Parathyroid adenoma (tissue), 2 donors: ENCODE measurements at regions not wholly inside any gene's neighbourhood (a gene's known extent, or its start where the extent isn't known, plus 50 kb on each side); places are given as distances from the start of the nearest gene placed in this dataset.

Experiments used
- H2AFZ ChIP-seq: fragments of 300-600 bp; sonication (generic); one replicate; pipeline ENCODE4 v1.7.0; 2017; ENCODE audit warnings: antibody characterized with exemption, mild to moderate bottlenecking
- H3K27ac ChIP-seq: fragments of 300-600 bp; sonication (generic); one replicate; pipeline ENCODE4 v1.7.0; 2017
- H3K27me3 ChIP-seq: fragments of 300-600 bp; sonication (generic); one replicate; pipeline ENCODE4 v1.7.0; 2017; ENCODE audit warnings: low read length; ENCODE audit not compliant: control insufficient read depth, insufficient read depth
- H3K36me3 ChIP-seq: fragments of 300-600 bp; sonication (generic); one replicate; pipeline ENCODE4 v1.7.0; 2017; ENCODE audit warnings: low read length; ENCODE audit not compliant: control insufficient read depth, insufficient read depth
- H3K4me1 ChIP-seq: fragments of 300-600 bp; sonication (generic); one replicate; pipeline ENCODE4 v1.7.0; 2017; ENCODE audit warnings: control low read depth
- H3K4me2 ChIP-seq: fragments of 300-600 bp; sonication (generic); one replicate; pipeline ENCODE4 v1.7.0; 2017; ENCODE audit warnings: low read length
- H3K4me3 ChIP-seq: fragments of 300-600 bp; sonication (generic); one replicate; pipeline ENCODE4 v1.7.0; 2017; ENCODE audit warnings: low read depth, low read length
- H3K79me2 ChIP-seq: fragments of 300-600 bp; sonication (generic); one replicate; pipeline ENCODE4 v1.7.0; 2017; ENCODE audit warnings: control low read depth
- H3K9ac ChIP-seq: fragments of 300-600 bp; sonication (generic); one replicate; pipeline ENCODE4 v1.7.0; 2017; ENCODE audit warnings: mild to moderate bottlenecking
- H3K9me3 ChIP-seq: fragments of 300-600 bp; sonication (generic); one replicate; pipeline ENCODE4 v1.7.0; 2017; ENCODE audit warnings: low read length; ENCODE audit not compliant: control insufficient read depth
- TF ChIP-seq, protein P1 (sequence below): fragments of 300-600 bp; sonication (generic); IDR thresholded peaks from one replicate; pipeline ENCODE4 v1.7.0; 2017; ENCODE audit warnings: antibody characterized with exemption, mild to moderate bottlenecking
- donor health status: primary hyperparathyroidism.

DNA sequence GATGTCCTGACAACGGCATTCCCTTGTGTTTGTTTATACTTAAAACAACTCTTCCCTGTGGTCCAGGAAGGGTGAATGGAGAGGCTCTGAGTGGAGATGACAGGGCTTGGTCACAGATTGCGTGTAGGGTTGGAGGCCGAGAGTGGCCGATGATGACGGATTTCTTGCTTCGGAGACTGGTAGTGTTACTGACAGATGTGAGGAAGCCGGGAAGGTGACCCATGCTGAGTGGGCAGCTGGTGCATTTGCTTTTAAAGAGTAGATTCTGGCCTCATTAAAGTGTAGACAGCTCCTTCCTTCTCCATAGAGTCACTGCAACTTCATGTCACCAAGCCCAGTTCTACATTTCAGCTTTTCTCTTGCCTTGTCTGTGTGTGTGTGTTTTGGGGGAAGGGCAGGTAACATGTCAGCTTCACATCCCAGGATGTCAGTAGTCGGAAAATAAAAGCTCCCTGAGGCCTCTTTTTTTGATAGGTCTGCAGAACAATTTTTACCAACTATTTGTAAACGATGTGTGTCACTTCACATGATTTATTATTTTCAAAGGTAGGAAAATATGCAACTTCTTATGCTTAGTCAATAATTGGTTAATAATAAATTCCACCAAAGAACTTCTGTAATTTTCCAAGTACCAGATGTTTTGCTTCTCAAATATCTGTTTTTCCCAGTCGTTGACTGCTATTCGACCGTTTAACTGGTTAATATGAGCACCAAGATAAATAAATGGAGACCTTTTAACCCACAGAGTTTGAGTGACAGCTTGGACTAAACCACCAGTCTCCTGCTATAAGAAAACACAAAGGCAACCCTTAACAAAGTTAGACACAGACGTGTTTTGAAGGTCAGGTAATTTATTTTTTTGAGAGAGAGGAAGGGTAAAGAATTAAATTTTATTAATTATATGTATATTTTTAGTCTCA is 436.9 kb downstream of the SLC4A3 start:
- Histone ChIP-seq H2AFZ (no peak overlapping the region), H3K79me2 (no peaks in the 10 kb centered on the region), H3K36me3 (no peaks in the 10 kb centered on the region), H3K4me3 (no peak overlapping the region), H3K9ac (no peak overlapping the region), H3K27me3 (no peaks in the 10 kb centered on the region), H3K27ac (no peak overlapping the region), H3K4me2 (no peak overlapping the region), H3K9me3 (no peaks in the 10 kb centered on the region), H3K4me1 (no peaks in the 10 kb centered on the region)
- TF ChIP-seq, protein P1, sequence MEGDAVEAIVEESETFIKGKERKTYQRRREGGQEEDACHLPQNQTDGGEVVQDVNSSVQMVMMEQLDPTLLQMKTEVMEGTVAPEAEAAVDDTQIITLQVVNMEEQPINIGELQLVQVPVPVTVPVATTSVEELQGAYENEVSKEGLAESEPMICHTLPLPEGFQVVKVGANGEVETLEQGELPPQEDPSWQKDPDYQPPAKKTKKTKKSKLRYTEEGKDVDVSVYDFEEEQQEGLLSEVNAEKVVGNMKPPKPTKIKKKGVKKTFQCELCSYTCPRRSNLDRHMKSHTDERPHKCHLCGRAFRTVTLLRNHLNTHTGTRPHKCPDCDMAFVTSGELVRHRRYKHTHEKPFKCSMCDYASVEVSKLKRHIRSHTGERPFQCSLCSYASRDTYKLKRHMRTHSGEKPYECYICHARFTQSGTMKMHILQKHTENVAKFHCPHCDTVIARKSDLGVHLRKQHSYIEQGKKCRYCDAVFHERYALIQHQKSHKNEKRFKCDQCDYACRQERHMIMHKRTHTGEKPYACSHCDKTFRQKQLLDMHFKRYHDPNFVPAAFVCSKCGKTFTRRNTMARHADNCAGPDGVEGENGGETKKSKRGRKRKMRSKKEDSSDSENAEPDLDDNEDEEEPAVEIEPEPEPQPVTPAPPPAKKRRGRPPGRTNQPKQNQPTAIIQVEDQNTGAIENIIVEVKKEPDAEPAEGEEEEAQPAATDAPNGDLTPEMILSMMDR, result no peak

DNA sequence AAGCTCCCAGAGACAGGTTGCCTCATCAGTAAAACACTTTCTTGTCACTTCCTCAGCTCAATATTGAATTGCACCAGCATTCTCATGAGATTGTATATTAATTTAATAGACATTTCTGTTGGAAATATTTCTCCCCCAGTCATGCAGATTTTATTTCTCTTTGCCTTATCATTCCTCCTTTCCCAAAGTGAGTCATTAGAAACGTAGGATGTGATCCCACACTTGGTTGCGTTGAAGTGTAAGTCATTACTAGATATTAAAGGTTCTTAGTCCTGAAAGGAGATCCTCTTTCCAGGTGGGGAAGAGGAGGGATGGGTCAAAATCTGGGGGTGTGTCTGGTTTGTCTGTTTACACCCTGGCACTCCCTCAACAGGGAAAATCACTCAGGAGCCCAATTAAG is 438.2 kb downstream of the SLC4A3 start:
- Histone ChIP-seq H3K9me3 (no peaks in the 10 kb centered on the region), H3K27me3 (no peaks in the 10 kb centered on the region), H3K4me2 (no peak overlapping the region), H3K9ac (no peak overlapping the region), H3K79me2 (no peaks in the 10 kb centered on the region), H3K27ac (no peak overlapping the region), H3K4me3 (no peak overlapping the region), H3K4me1 (no peaks in the 10 kb centered on the region), H3K36me3 (no peaks in the 10 kb centered on the region), H2AFZ (no peak overlapping the region)
- TF ChIP-seq, protein P1, result no peak

DNA sequence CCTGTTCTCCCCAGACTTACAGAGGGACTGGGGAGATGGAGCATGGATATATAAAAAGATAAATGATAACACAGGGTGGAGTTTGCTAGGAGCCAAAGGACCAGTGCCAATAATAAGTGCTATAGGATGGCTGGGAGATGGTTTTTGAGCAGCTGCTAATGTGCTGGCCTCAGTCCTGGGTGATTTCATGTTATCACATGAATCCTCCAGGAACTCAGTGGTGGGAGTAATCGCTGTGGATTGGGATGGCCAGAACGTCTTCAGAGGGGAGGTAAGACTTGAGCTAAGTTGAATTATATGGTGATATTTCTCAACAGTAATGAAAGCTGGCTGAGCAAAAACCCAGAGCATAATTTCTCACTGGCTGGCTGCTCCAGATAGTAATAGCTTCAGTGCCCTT is 441.4 kb downstream of the SLC4A3 start:
- TF ChIP-seq, protein P1, result no peak
- H3K4me2 ChIP-seq, result no peak overlapping the region
- no peaks in the 10 kb centered on the region for H3K79me2 ChIP-seq
- H3K4me1 ChIP-seq, result no peaks in the 10 kb centered on the region
- H3K9me3 ChIP-seq, result no peaks in the 10 kb centered on the region
- no peak overlapping the region for H3K9ac ChIP-seq
- H2AFZ ChIP-seq, result no peak overlapping the region
- H3K36me3 ChIP-seq, result no peaks in the 10 kb centered on the region
- no peak overlapping the region for H3K4me3 ChIP-seq
- H3K27ac ChIP-seq, result no peak overlapping the region
- H3K27me3 ChIP-seq, result no peaks in the 10 kb centered on the region

DNA sequence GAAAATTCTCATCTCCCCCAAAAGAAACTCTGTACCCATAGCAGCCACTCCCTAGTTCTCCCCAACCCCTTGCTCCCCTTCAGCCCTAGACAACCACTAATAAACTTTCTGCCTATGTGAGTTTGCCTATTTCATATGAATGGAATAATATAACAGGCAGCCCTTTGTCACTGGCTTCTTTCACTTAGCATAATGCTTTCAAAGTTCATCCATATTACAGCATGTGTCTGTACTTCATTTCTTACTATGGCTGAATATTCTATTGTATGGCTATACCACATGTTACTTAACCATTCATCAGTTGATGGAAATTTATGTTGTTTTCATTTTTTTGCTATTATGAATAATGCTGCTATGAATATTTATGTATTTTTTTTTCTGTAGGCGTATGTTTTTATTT is 442.9 kb downstream of the SLC4A3 start:
- Histone ChIP-seq H3K27me3 (no peaks in the 10 kb centered on the region), H3K27ac (no peak overlapping the region), H3K4me3 (no peak overlapping the region), H3K9ac (no peak overlapping the region), H3K9me3 (no peaks in the 10 kb centered on the region), H3K79me2 (no peaks in the 10 kb centered on the region), H3K4me2 (no peak overlapping the region), H3K4me1 (peaks cover 8% of the 10 kb centered on the region), H3K36me3 (no peaks in the 10 kb centered on the region), H2AFZ (no peak overlapping the region)
- TF ChIP-seq, protein P1, result no peak

DNA sequence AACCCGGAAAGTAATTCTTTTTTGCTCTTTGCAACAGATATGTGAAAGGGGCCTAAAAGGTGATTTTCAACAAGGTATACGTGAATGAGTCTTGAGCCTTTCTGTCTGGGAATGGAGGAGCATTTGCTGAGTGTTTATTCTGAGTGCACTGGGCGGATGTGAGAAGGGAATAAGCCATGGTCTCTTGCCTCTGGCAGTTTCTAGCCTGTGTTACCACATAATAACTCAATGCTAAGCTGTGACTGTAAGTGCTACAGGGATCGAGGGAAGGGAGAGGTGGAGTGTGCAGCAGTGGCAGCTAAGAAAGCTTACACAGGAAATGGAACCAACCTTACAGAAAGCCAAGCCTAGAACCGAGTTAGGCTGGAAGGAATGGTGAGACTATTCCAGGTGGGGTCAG is 444.3 kb downstream of the SLC4A3 start:
- Histone ChIP-seq H3K79me2 (no peaks in the 10 kb centered on the region), H3K27ac (no peak overlapping the region), H2AFZ (no peak overlapping the region), H3K4me2 (no peak overlapping the region), H3K4me3 (no peak overlapping the region), H3K9me3 (no peaks in the 10 kb centered on the region), H3K27me3 (no peaks in the 10 kb centered on the region), H3K36me3 (no peaks in the 10 kb centered on the region), H3K4me1 (peaks cover 21% of the 10 kb centered on the region), H3K9ac (no peak overlapping the region)
- TF ChIP-seq, protein P1, result no peak
